KBM-7 (cell line): ENCODE measurements at regions not wholly inside any gene's neighbourhood (a gene's known extent, or its start where the extent isn't known, plus 50 kb on each side); places are given as distances from the start of the nearest gene placed in this dataset.
"Not testable (repeated sequence)": the region's sequence is repeated elsewhere in the genome, so short reads cannot be mapped to it uniquely, and the experiment has no call there.

Experiments
- DNase-seq: peaks from one replicate; pipeline ENCODE4 v3.0.0-alpha.2; 2015
- in situ Hi-C: fragments of 300-500 bp; cut with MboI; formaldehyde crosslinking; loops from 2 replicates; pipeline ENCODE4 v1.14.3; 2020; ENCODE audit warnings: low sequenced_read_pairs, low pct_unique_long_range_greater_than_20kb, mixed read lengths

DNA sequence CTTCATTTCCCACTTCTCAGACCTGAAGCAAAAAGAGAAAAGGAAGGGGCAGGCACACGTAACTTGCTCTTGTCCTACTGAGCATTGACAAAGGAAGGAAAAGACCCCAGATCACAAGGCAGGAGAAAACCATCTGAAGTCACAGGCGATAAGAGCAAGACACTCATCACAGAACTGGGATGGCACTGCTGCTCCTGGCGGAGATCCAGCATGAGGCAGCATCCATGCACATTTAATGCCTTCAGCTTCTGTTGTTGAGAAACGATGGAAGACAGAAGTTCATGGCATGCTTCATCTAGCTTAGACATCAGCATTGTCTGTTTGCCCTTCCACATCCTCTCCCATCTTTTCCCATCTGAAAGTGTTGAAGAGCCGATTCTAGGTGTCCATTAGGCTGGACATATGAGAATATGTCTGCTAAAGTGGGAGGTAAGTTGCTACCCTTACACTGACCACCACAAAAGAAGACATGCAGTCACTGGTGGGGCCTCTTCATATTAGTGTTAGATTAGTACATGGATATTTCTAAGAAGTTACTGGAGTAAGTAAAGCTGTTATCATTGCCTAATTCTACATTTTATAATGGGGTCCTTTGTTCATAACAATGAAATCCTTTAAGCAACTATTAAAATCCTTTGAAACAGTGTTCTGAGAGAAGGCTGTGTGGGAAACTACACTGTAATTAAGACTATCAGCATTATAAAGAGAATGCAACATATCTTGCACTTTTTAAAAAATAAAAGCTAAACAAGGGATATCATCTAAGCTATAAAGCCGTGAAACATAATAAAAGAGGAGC lies 618.5 kb downstream of the C6orf118 start:
- no peak for DNase-seq
- in situ Hi-C loops: no loop called here

DNA sequence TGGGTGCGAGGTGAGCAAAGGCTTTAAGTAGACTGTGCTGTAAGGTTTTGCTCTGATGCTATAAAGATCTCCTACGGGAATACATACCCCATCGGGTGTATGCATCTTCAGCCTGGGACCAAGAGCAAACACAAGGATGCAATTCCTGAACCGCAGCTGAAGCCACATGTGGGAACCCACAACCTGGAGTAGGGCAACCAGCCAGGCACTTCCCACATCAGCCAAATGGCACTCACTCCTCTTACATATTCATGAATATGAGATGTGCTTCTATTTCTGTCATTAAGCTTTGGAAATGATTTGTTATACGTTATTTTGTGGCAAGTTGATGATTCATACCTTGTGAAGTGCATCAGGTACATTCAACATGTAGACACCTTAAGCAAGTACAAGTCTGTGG lies 619.2 kb downstream of the C6orf118 start:
- in situ Hi-C loops: no loop called here
- DNase-seq: no peak

DNA sequence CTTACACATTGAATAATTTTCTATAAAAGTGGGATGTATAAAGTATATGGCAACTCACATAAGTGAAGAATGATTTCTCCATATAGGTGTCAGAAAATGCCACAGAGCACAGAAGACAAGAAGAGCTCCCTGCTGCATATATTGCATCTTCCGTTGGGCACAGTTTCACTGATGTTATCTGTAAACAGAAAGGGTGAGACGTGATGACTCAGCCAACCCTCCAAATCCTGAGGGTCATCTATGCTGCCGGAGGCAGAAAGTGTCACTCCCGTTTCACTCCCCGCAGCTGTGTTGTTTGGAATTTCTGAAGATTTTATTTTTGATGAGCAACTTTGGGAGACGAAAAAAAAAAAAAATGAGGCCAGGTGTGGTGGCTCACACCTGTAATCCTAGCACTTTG lies 644.1 kb downstream of the C6orf118 start:
- DNase-seq: no peak
- in situ Hi-C loops: no loop called here

DNA sequence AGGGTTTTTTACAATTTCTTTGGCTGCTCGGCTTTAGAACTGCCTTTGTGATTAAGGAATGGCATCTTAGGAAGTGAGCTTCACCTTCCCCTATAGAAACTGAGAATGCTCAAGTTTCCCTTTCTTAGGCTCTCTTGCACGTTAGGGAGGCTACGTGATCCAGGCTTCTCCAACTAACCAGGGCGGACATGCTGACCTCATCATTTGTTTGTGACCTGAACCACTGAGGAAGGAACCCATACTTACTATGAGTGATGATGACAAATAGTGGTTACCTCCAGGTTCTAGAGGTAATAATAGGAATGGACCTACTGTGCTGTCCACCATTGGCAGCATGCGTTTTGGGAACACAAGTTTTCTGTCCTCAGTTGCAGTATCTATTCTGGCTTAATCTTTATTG lies 645.8 kb downstream of the C6orf118 start:
- no peak for DNase-seq
- in situ Hi-C loops: no loop called here

DNA sequence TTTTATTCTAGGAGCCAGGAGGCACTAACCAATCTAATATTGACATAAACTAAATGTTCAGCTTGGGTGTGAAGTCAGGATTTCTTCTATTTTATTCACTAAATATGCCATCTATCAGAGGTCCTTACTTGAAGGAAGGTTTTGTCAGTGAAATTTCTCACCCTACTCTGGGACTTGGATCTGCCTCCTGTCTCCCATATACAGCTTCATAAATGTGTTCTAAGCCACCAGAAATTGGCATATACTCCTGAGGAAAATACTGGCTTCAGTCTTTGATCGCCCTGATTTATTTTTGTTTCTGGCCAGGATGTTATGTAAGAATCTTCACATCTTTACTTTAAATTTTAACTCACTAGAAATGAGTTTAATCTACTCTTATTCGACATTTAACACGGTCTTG lies 647.7 kb downstream of the C6orf118 start:
- DNase-seq: no peak
- in situ Hi-C loops: no loop called here

DNA sequence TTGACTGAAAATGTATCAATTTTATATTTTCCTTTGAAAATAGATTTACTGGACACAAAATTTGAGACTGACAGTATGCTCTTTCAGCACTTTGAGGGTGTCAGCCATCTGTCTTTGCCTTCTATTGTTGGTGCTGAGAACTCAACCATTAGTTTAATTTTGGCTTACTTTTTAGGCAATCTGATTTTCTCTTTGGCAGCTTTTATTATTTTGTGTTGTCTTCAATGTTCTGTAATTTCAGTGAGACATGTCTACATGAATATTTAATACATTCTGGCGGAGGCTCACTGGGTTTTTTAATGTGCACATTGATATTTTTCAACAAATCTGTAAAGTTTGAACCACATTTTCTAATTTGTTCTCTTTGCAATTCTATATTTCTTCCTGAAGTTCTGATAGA lies 648.6 kb downstream of the C6orf118 start:
- no peak for DNase-seq
- in situ Hi-C loops: no loop called here

DNA sequence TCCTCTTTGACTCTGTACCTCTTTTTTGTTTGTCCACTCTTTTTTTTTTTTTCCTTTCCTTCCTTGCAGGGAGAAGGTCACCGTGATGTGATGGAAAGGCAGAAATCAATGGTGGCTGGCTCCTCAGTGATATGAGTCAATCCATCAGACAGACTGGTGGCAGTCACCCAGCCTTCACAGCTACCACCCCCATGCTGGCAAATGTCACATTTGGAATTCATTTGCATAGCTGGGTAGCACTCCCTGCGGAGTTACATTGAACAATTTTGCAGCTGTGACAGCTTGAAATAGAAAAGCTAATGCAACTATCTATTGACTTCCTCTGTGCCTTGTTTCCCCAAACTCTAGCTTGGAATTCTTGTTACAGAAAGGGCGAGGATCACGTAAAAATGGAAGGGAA lies 668.4 kb downstream of the C6orf118 start:
- in situ Hi-C loops: no loop called here
- DNase-seq: no peak

DNA sequence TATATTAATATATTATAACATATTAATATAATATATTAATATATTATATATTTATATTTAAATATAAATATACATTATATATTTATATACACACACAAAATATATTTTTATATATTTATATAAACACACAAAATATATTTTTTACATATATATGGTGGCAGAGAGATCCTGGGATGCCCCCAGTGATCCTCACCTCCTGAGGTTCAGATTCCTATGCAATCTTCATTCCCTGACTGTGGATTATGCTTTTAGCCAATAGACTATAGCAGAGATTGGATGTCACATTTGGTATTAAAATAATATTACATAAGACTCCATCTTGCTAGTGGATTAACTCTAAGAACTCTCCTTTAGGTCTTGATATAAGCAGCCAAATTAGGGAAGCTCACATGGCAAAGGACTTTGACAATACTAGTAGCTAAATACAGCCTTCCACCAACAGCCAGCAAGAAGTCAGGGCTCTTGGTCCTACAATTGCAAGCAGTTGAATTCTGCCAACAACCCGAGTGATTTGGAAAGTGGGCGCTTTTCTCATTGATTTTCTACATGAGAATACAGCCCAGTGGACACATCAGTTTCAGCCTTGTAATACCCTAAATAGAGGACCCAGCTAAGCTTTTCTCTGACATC lies 681.0 kb downstream of the C6orf118 start:
- in situ Hi-C loops: no loop called here
- peak; percentile 27 for DNase-seq

DNA sequence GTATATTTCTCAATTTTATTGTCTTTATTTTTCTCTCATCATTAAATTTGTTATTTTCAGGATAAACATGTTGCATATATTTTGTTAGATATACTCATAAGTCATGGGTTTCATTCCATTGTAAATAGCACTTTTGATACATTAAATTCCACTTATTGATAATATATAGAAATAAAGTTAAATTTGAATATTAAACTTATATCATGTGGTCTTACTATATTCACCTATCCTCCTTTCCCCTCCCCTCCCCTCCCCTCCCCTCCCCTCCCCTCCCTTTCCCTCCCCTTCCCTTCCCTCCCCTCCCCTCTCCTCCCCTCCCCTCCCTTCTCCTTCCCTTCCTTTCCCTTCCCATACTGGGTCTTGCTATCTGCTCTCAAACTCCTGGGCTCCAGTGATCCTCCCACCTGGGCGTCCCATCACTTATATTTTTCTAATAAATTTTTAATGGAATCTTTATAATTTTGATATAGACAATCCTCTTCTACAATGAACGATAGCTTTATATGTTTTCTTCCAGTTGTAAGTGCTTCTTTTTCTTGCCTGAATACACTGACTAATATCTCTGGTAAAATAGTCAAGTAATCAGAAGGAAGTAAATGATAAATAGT lies 692.4 kb downstream of the C6orf118 start:
- in situ Hi-C loops: no loop called here

DNA sequence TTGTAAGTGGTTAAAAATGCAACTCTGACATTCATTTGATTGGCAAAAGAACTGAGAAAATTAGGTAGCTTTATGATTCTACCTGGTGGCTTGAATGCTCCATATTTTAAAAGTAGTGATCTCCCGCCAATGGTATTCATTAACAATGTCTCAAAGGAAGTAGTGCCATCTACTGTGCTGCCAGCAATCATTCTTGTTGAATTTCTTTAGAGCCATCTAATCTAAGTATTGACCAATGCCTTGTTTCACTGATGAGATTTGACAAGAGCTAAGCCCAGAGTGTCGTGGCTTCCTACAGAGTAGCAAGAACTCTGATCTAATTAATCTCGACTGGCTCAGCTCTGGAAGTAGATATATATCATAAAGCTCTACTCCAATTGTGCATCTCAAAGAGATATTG lies 696.7 kb downstream of the C6orf118 start:
- in situ Hi-C loops: no loop called here
- no peak for DNase-seq

More for the DNA sequence above, 692.4 kb downstream of the C6orf118 start:
- no peak for DNase-seq

DNA sequence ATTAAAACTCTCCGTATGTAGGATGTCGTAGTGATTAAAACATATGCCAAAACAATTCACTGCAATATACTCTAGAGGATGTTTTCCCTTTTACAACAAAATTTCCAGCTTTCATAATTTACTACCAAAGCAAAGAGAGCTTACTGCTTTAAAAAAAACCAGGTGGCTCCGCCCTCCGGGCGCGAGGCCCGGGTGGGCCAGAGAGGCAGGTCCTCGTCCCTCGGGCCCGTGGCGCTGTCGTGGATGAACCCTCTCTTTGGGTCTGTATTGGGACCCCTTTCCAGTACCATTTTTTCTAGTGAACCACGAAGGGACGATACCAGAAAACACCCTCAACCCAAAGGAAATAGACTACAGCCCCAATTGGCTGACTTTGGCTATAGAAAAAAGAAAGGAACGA lies 698.5 kb downstream of the C6orf118 start:
- in situ Hi-C loops: not testable (repeated sequence)

DNA sequence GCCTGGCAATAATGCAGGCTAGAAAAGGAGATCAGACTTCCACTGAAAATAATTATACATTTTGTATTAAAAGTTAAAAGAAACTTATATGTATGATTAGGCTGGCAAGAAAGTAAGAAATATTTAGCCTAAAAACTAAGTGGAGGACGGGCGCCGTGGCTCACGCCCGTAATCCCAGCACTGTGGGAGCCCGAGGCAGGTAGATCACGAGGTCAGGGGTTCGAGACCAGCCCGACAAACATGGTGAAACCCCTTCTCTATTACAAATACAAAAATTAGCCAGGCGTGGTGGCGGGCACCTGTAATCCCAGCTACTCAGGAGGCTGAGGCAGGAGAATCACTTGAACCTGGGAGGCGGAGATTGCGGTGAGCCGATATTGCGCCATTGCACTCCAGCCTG lies 707.0 kb downstream of the C6orf118 start:
- DNase-seq, in situ Hi-C loops: not testable (repeated sequence)

More for the DNA sequence above, 698.5 kb downstream of the C6orf118 start:
- DNase-seq: not testable (repeated sequence)

DNA sequence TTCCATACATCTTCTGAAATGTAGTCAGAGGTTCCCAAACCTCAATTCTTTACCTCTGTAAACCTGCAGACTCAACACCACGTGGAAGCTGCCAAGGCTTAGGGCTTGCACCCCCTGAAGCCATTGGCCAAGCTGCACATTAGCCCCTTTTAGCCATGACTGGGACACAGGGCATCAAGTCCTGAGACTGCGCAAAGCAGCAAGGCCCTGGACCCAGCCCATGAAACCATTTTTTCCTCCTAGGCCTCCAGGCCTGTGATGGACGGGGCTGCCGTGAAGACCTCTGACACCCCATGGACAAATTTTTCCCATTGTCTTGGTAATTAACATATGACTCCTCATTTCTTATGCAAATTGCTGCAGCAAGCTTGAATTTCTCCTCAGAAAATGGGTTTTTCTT lies 727.8 kb downstream of the C6orf118 start:
- in situ Hi-C loops: no loop called here

DNA sequence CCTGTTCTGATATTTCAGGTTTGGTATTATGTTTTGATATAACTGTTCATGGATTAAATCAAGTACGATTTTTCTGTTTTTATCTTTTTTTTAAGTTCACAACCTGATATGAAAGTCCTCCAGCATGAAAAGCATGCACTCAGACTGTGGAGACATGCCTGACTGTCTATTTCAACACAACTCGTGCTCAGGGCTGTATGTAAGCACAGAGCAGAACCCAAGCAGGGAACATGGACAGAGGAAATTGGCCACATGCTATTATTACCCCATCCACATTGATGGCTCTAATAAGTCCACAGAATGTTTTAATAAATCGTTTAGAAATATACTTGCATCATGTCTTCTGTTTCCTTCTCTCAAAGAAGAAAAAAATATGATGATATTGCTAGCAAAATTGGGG lies 730.4 kb downstream of the C6orf118 start:
- in situ Hi-C loops: no loop called here
- no peak for DNase-seq

More for the DNA sequence above, 727.8 kb downstream of the C6orf118 start:
- DNase-seq: no peak

DNA sequence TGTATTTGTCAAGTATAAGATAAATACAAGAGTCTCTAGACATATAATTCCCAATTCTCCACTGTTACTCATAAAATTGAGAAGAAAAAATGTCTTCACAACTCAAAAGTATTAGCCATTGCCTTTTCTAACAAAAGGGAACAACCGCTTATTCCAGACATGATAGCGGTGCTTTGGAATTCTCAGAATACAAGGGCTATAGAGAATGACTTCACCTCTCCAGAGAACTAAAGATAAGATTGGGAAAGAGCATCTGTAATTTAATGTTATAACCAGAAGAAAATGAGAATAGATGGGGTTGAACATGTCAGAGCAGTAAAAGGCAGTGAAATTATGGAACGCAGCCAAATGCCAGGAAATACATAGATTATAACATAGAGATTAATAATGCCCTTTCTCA lies 730.8 kb downstream of the C6orf118 start:
- no peak for DNase-seq
- in situ Hi-C loops: no loop called here

DNA sequence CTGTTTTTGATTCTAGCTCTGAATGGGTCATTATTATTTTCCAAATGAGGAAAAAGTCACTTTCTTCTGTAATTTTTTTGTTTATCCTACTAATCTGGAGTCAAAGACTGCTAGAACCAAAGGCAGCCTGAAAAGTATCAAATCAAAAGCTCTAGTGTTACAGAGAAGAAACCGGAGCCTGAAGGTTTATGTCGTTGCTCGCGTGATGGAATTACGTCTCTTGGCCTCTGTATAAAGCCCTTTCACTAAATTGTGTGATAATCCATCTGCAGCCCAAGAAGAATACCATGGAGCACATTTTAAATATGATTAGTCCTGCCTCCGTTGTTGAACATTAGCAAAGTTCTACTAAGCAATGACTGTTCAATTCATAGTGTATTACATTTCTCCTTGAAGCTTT lies 738.6 kb downstream of the C6orf118 start:
- no peak for DNase-seq
- in situ Hi-C loops: no loop called here

DNA sequence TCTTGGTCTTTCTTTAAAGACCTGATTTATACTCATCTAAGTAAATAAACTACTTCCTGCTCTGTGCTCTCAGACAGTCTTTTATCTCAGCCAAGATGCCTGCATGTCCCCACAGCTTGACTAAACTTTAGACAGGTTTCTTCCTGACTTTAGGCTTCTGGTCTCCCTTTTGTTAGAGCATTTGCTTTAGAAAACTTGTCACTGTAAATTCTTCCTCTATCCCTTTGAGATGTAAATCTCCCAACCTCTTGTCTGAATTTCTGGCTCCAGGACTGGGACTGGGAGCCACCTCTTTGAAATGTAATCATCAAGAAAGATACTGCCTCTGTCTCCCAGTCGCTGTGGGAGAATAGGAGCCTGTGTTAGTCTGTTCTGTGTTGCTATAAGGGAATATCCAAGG lies 739.9 kb downstream of the C6orf118 start:
- in situ Hi-C loops: no loop called here

DNA sequence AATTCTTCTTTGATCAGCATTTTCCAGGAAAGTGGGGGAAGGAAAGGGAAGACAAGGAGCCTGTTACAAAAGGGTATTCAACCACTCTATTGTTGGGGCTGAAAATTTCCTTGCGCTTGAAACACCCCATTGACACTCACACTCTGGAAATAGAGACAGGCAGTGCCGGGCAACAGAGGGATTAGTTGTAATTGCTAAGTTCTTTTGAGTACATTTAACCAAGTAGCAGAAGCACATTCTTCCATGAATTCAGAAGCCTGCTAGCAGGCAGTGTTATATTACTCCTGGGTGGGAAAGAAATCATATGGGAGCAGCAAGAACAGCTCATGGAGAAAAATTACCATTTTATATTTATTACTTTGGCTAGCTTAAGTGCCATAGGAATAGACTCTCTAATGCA lies 745.5 kb downstream of the C6orf118 start:
- no peak for DNase-seq
- in situ Hi-C loops: no loop called here

More for the DNA sequence above, 739.9 kb downstream of the C6orf118 start:
- DNase-seq: no peak

DNA sequence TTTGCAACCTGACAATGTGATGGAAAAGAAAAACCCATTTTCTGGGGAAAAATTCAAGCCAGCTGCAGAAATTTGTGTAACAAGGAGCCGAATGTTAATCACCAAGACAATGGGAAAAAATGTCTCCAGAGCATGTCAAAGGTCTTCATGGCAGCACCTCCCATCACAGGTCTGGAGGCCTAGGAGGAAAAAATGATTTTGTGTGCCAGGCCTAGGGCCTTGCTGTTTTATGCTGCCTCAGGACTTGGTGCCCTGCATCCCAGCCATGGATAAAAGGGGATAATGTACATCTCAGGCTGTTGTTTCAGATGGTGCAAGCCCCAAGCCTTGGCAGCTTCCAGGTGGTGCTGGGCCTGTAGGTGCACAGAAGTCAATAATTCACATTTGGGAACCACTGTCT lies 747.7 kb downstream of the C6orf118 start:
- in situ Hi-C loops: no loop called here
- no peak for DNase-seq

DNA sequence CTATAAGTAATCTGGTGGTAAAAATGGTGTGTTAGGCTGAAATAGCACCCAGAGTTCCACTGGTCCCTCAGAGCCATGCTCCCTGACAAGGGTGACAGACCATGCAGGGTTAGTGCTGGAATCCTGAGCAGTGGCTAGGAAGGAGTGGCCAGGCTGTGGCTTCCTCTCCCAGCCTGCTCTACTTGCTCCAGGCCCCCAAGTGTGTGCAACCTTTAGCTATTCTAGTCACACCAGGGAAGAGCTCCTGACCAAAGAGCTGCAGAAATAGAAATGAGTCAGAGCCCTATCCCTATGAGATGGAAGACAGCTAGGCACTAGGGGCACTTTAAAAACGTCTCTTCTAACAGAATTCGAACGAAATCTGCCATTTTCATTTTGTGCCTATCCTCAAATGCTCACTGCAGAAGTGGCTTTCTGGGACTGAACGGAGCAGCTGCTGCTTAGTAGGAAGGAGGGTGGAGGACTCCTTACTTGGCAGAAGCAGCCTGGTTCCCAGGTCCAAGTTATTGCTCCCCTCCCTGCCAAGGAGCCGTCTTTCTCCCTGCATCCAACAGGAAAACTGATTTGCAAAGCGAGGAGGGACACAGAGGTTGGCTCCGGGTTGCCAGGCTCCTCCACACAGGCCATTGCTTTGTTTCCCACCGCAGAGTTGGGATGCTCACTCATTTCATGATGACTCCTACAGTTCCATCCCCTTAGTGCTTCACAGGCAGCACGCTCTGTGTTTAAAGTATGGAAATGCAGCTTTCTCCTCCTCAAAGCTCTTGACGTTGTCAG lies 754.5 kb downstream of the C6orf118 start:
- no peak for DNase-seq
- in situ Hi-C loops: no loop called here
